Choroid plexus epithelial cell (primary cell): ENCODE measurements at regions not wholly inside any gene's neighbourhood (a gene's known extent, or its start where the extent isn't known, plus 50 kb on each side); places are given as distances from the start of the nearest gene placed in this dataset.

Source experiments
- DNase-seq: peaks from one replicate; pipeline ENCODE4 v3.0.0-alpha.2; 2010; ENCODE audit warnings: low read depth
- H3K4me3 ChIP-seq: 2 replicates; pipeline ENCODE4 v1.5.1; 2011; ENCODE audit warnings: low read depth, mild to moderate bottlenecking, control low read depth, low read length, moderate library complexity
- TF ChIP-seq, protein P1 (sequence below): conservative IDR thresholded peaks from 2 replicates; pipeline ENCODE4 v1.5.1; 2011; ENCODE audit warnings: low read depth, mild to moderate bottlenecking, control low read depth, inconsistent platforms, low read length, moderate library complexity

DNA sequence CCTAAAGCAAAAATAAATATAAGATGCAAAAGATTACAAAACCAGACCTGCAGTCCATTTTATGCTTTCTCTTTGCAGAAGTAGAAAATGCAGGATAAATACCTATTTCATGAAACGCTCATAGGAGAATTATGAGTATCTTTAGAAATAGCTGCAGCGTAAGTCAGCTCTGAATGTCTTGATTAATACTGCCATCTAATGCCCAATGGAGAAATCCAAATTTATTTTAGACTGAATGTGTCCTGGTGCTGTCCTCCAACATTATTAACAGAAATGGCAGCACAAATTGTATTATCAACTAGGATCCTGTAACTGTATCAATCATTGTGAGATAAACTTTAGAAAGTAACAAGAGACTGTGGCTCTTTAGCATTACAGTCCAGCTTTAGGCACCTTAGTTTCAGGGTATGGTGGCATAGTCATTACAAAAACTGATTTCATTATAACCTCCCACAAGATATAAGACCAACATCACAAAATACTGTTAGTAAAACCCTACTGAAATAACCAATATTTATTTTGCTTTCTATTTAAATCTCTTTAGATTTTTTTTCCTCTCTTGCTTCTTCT is 162.1 kb upstream of the MIR17HG start:
- H3K4me3 ChIP-seq = no peak overlapping the region
- peak; percentile 53 for DNase-seq
- TF ChIP-seq, protein P1, sequence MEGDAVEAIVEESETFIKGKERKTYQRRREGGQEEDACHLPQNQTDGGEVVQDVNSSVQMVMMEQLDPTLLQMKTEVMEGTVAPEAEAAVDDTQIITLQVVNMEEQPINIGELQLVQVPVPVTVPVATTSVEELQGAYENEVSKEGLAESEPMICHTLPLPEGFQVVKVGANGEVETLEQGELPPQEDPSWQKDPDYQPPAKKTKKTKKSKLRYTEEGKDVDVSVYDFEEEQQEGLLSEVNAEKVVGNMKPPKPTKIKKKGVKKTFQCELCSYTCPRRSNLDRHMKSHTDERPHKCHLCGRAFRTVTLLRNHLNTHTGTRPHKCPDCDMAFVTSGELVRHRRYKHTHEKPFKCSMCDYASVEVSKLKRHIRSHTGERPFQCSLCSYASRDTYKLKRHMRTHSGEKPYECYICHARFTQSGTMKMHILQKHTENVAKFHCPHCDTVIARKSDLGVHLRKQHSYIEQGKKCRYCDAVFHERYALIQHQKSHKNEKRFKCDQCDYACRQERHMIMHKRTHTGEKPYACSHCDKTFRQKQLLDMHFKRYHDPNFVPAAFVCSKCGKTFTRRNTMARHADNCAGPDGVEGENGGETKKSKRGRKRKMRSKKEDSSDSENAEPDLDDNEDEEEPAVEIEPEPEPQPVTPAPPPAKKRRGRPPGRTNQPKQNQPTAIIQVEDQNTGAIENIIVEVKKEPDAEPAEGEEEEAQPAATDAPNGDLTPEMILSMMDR = peak; percentile 27

DNA sequence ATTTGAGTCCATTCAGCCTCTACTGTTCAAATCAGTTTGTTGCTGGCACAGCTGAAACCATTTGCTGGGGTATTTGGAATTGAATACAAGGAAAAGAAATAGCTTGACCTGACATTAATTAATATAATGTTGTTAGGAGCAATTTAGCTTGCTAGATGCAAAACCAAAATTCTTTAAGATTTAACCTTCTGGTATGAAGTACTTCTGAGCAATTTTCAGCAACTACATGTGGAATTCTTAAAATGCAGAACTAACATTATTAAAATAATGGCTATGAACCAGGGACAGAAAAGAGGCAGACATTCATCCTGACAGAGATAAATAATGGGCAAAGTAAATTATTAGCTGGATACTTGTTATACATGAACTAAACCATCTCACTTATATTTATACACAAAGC is 160.0 kb upstream of the MIR17HG start:
- no peak overlapping the region for H3K4me3 ChIP-seq
- DNase-seq = no peak
- TF ChIP-seq, protein P1 = no peak

DNA sequence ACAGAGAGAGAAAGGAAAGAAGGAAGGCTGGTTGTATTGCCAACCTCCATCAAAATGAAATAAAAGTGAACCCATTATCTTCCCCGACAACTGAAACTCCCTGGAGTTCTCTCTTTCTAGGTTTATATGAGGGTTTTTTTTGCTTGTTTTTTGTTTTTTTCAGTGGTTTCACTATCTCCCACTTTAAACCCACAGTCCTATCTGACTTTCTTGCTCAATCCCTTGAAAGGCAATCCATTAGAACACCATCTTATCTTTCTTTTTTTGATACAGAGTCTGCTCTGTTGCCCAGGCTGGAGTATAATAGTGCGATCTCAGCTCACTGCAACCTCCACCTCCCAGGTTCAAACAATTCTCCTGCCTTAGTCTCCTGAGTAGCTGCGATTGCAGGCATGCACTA is 158.0 kb upstream of the MIR17HG start:
- no peak overlapping the region for H3K4me3 ChIP-seq
- no peak for DNase-seq
- TF ChIP-seq, protein P1 = no peak

DNA sequence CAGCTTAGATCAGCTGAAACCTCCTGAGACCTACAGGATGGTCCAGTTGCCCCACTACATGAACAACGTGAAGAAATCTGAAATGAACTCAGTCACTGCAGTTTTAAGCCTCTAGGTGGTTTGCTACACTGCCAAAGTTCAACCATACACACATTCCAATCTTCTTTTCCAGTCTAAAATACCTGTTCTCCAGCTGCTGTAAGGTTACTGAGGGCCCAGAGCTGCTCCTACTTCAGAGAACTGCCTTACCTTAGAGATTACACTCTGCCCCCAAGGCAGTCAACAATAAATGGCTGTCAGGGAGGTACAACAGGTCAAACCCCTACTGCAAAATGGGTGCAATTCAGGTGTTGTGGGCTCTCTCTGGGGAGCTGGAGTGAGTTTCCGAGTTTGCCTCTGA is 154.1 kb upstream of the MIR17HG start:
- H3K4me3 ChIP-seq = no peak overlapping the region
- DNase-seq = no peak
- TF ChIP-seq, protein P1 = no peak

DNA sequence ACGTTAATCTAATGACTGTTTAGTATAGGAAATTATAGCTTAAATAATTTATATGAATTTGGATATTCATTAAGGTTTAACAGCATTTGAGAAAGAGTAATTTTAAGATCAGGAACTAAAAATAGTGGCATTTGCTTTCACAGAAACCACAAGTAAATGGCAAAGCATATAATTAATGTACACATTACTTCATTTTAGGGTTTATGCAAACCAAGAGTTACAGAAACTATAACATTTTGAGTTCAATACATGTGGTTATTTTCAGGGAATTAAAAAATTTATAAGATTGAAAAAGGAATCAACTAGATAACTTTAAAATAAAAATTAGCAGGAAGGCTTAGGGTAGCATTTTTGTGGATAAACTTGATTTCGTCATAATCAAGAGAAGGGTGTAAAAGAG is 151.7 kb upstream of the MIR17HG start:
- H3K4me3 ChIP-seq = no peak overlapping the region
- TF ChIP-seq, protein P1 = no peak

DNA sequence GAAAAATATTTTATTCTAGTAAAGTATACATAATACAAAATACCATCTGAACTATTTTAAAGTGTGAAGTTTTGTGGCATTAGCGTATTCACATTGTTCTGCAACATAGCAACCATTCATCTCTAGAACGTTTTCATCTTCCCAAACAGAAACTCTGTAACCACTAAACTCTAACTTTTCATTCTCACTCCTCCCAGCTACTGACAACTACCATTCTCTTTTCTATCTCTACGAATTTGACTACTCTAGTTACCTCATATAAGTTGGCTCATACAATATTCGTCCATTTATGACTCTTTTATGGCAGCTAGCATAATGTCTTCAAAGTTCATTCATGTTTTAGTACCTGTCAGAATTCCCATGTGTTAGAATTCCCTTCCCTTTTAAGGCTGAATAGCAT is 150.5 kb upstream of the MIR17HG start:
- TF ChIP-seq, protein P1 = no peak
- H3K4me3 ChIP-seq = no peak overlapping the region
- no peak for DNase-seq

More for the DNA sequence above, 151.7 kb upstream of the MIR17HG start:
- no peak for DNase-seq

DNA sequence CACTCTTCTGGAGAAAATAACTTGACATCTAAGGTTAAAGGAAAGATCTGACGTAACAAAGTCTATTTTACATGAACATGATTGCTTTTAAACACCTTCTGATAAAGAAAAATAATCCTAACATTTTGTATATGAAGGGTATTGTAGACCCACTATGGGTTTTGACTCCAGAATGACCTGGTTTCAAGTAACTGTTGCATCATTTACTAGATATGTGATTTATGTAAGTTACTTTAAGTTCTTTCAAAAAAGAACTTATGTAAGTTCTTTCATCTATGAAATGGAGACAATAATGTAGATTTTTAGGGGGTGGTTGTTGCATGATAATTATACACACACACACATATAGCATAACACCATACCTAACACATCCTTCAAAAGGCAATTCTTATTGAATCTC is 147.6 kb upstream of the MIR17HG start:
- no peak overlapping the region for H3K4me3 ChIP-seq
- no peak for DNase-seq
- TF ChIP-seq, protein P1 = no peak
